HG03460 (cell line): ENCODE measurements at regions not wholly inside any gene's neighbourhood (a gene's known extent, or its start where the extent isn't known, plus 50 kb on each side); places are given as distances from the start of the nearest gene placed in this dataset.

Experiments
- ATAC-seq: cut with Tn5 transposase; IDR thresholded peaks from one replicate; pipeline ENCODE4 v1.9.1; 2021; ENCODE audit not compliant: unreplicated experiment

- ATAC-seq = no peak
Measured at GRCh38 chr2:160672211-160672610, 178.6 kb upstream of the RBMS1 start.

GRCh38 chr2:160674146-160674750 lies 180.6 kb upstream of the RBMS1 start:
- no peak for ATAC-seq

GRCh38 chr2:160679686-160680085 lies 186.1 kb upstream of the RBMS1 start:
- no peak for ATAC-seq

GRCh38 chr2:160680294-160680693 lies 186.7 kb upstream of the RBMS1 start:
- ATAC-seq = no peak

GRCh38 chr2:160680974-160681373 lies 187.4 kb upstream of the RBMS1 start:
- no peak for ATAC-seq

GRCh38 chr2:160683206-160683605 lies 189.6 kb upstream of the RBMS1 start:
- no peak for ATAC-seq

- no peak for ATAC-seq
Measured at GRCh38 chr2:160687629-160688028, 194.0 kb upstream of the RBMS1 start.

- no peak for ATAC-seq
Measured at GRCh38 chr2:160689441-160689840, 195.8 kb upstream of the RBMS1 start.

GRCh38 chr2:160694221-160694620 lies 200.6 kb upstream of the RBMS1 start:
- ATAC-seq = no peak

- no peak for ATAC-seq
Measured at GRCh38 chr2:160694631-160695030, 201.0 kb upstream of the RBMS1 start.

GRCh38 chr2:160695402-160696086 lies 201.9 kb upstream of the RBMS1 start:
- ATAC-seq = no peak

- no peak for ATAC-seq
Measured at GRCh38 chr2:160696087-160696452, 202.5 kb upstream of the RBMS1 start.

- ATAC-seq = no peak
Measured at GRCh38 chr2:160697817-160698216, 204.2 kb upstream of the RBMS1 start.

- ATAC-seq = no peak
Measured at GRCh38 chr2:160700021-160700814, 206.6 kb upstream of the RBMS1 start.

- no peak for ATAC-seq
Measured at GRCh38 chr2:160701822-160702221, 208.2 kb upstream of the RBMS1 start.

- no peak for ATAC-seq
Measured at GRCh38 chr2:160702754-160703153, 209.1 kb upstream of the RBMS1 start.

GRCh38 chr2:160703648-160704585 lies 210.3 kb upstream of the RBMS1 start:
- ATAC-seq = peak; percentile 89

GRCh38 chr2:160715428-160715827 lies 221.8 kb upstream of the RBMS1 start:
- ATAC-seq = no peak

GRCh38 chr2:160719116-160719515 lies 225.5 kb upstream of the RBMS1 start:
- no peak for ATAC-seq

- ATAC-seq = no peak
Measured at GRCh38 chr2:160720098-160720497, 226.5 kb upstream of the RBMS1 start.
